ENCODE measurements at regions not wholly inside any gene's neighbourhood (a gene's known extent, or its start where the extent isn't known, plus 50 kb on each side); places are given as distances from the start of the nearest gene placed in this dataset.

DNA sequence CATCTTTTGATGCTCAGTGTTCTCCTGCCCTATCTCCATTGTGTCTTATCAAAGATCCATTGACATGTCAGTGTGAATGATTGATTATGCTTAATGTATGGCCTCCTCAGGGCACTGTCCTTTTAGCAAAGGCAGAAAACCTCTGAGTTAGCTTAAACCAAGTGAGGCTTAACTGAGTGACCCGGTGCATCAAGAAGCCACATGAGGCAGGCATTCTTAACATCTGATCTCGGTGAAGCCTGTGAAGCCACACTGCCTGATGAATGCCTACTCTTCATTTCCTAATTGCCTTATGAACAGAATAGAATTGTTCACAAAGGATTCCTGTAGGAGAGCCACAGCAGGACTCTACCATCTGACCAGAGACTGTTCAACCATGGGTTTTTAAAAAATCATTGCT is 168.1 kb upstream of the SOX21 start:
- ChIA-PET POLR2A (no interaction called here), CTCF (no interaction called here)
- Histone ChIP-seq H3K27ac (ENCODE audit: insufficient read depth in 1 of 2, low read depth in 1 of 2, low read length in 2 of 2, poor library complexity in 1 of 2, severe bottlenecking in 2 of 2) (no peak overlapping the region), H3K4me1 (ENCODE audit: control extremely low read depth in 1 of 4, control insufficient read depth in 4 of 4, insufficient read depth in 4 of 4, low read length in 3 of 4) (no peaks in the 10 kb centered on the region), H3K27me3 (replicated peaks in 2 of 5; ENCODE audit: control insufficient read depth in 4 of 5, insufficient read depth in 5 of 5, low read length in 4 of 5) (no peaks in the 10 kb centered on the region), H3K4me3 (ENCODE audit: control insufficient read depth in 1 of 7, extremely low read depth in 1 of 7, insufficient read depth in 4 of 7, low read depth in 2 of 7, low read length in 6 of 7) (no peak overlapping the region), H3K9me3 (ENCODE audit: control extremely low read depth in 1 of 5, control insufficient read depth in 4 of 5, insufficient read depth in 2 of 5, low read depth in 1 of 5, low read length in 4 of 5) (no peaks in the 10 kb centered on the region), H3K36me3 (ENCODE audit: control insufficient read depth in 4 of 4, insufficient read depth in 4 of 4, low read length in 3 of 4) (no peaks in the 10 kb centered on the region)
- WGBS (ENCODE audit: insufficient coverage) = 100% methylated on average over 2 of the region's 2 CpGs
- no peak for DNase-seq

DNA sequence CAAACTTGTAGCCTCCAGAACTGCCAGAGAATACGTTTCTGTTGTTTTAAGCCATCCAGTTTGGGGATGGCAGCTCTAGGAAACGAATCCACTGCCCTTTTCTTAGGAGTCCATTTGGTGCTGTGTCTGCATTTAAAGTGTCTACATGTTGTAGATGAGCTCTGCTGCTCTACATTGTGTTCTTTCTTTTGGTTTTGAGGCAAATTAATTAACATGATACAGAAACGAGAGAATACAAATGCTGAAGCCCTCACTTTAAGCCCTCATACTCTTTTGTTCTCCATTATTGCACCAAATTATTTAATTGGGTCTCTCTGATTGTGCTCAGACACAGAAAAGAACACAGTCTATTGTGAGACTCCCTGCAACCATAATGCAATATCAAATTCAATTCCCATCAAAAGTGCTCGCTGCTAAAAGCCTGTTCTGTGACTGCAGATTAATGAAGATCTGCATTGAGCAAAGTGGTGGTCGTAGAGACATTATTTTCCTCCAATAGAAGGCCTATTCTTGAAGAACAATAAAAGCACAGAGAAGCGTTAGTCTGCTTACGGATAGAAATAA is 166.3 kb upstream of the SOX21 start:
- no peaks in the 10 kb centered on the region for H3K27me3 ChIP-seq (replicated peaks in 2 of 5; ENCODE audit: control insufficient read depth in 4 of 5, insufficient read depth in 5 of 5, low read length in 4 of 5)
- WGBS (ENCODE audit: insufficient coverage) = 100% methylated on average over 5 of the region's 7 CpGs
- H3K9me3 ChIP-seq (ENCODE audit: control extremely low read depth in 1 of 5, control insufficient read depth in 4 of 5, insufficient read depth in 2 of 5, low read depth in 1 of 5, low read length in 4 of 5) = no peaks in the 10 kb centered on the region
- H3K36me3 ChIP-seq (ENCODE audit: control insufficient read depth in 4 of 4, insufficient read depth in 4 of 4, low read length in 3 of 4) = no peaks in the 10 kb centered on the region
- ChIA-PET POLR2A (no interaction called here), CTCF (no interaction called here)
- H3K4me3 ChIP-seq (ENCODE audit: control insufficient read depth in 1 of 7, extremely low read depth in 1 of 7, insufficient read depth in 4 of 7, low read depth in 2 of 7, low read length in 6 of 7) = no peak overlapping the region
- no peak for DNase-seq
- H3K4me1 ChIP-seq (ENCODE audit: control extremely low read depth in 1 of 4, control insufficient read depth in 4 of 4, insufficient read depth in 4 of 4, low read length in 3 of 4) = no peaks in the 10 kb centered on the region
- no peak overlapping the region for H3K27ac ChIP-seq (ENCODE audit: insufficient read depth in 1 of 2, low read depth in 1 of 2, low read length in 2 of 2, poor library complexity in 1 of 2, severe bottlenecking in 2 of 2)

DNA sequence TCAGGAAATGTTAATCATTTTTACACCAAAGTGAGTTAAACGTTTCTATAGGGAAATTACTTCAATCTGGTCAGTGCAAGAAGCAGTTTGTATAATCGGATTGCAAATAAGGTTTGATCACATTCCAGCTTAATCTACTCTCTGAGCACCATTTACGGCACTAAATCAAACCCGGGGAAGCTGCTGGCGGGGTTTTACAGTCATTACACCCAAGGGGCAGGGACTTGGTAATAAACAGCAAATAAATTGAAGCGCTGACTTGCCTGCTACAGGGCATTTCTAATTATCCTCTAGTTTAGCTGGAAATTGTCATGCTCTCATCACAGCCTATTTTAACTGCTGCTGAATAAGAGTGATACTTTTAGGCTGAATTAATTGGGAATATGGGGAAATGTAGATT is 152.1 kb upstream of the SOX21 start:
- CTCF ChIA-PET = no interaction called here

DNA sequence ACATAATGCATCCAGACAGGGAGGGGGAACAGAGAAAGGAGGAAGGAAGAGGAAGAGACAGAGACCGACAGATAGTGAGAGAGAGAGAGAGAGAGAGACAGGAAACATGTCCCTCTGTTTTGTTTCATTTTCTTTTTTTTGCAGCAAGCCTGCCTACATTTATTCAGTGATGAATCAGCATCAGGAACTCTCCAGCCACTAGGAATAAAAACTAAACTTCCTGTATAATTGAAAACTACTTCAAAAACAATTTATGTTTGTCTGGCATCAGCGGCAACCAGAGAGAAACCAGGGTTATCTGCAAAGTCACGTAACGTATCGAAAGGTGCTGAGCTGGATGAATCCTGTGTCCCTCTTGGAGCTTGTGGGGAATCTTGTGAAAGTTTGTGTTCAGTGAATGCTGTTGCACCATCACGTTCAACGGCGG is 148.6 kb upstream of the SOX21 start:
- peak; percentile 35 to 69 (median 63) for DNase-seq
- ChIA-PET POLR2A (no interaction called here), CTCF (no interaction called here)
- peak overlapping the region in 6 of 7 experiments; percentile 40 to 80 (median 62) for H3K4me3 ChIP-seq (ENCODE audit: control insufficient read depth in 1 of 7, extremely low read depth in 1 of 7, insufficient read depth in 4 of 7, low read depth in 2 of 7, low read length in 6 of 7)
- peak overlapping the region; percentile 1 to 63 for H3K27ac ChIP-seq (ENCODE audit: insufficient read depth in 1 of 2, low read depth in 1 of 2, low read length in 2 of 2, poor library complexity in 1 of 2, severe bottlenecking in 2 of 2)
- 3% methylated on average over 4 of the region's 8 CpGs for WGBS (ENCODE audit: insufficient coverage)
- no peaks in the 10 kb centered on the region for H3K36me3 ChIP-seq (ENCODE audit: control insufficient read depth in 4 of 4, insufficient read depth in 4 of 4, low read length in 3 of 4)
- H3K4me1 ChIP-seq (ENCODE audit: control extremely low read depth in 1 of 4, control insufficient read depth in 4 of 4, insufficient read depth in 4 of 4, low read length in 3 of 4) = peaks cover 14 to 26% (median 17%) of the 10 kb centered on the region in 4 experiments
- peaks cover 0 to 2% (median 0%) of the 10 kb centered on the region in 5 experiments for H3K27me3 ChIP-seq (replicated peaks in 2 of 5; ENCODE audit: control insufficient read depth in 4 of 5, insufficient read depth in 5 of 5, low read length in 4 of 5)
- H3K9me3 ChIP-seq (ENCODE audit: control extremely low read depth in 1 of 5, control insufficient read depth in 4 of 5, insufficient read depth in 2 of 5, low read depth in 1 of 5, low read length in 4 of 5) = no peaks in the 10 kb centered on the region

More for the DNA sequence above, 152.1 kb upstream of the SOX21 start:
- no peaks in the 10 kb centered on the region for H3K36me3 ChIP-seq (ENCODE audit: control insufficient read depth in 4 of 4, insufficient read depth in 4 of 4, low read length in 3 of 4)
- POLR2A ChIA-PET = no interaction called here
- 84% methylated on average over 4 of the region's 6 CpGs for WGBS (ENCODE audit: insufficient coverage)
- peaks cover 11 to 17% (median 13%) of the 10 kb centered on the region in 4 experiments for H3K4me1 ChIP-seq (ENCODE audit: control extremely low read depth in 1 of 4, control insufficient read depth in 4 of 4, insufficient read depth in 4 of 4, low read length in 3 of 4)
- peaks cover 0 to 2% (median 0%) of the 10 kb centered on the region in 5 experiments for H3K27me3 ChIP-seq (replicated peaks in 2 of 5; ENCODE audit: control insufficient read depth in 4 of 5, insufficient read depth in 5 of 5, low read length in 4 of 5)
- DNase-seq = no peak
- no peak overlapping the region for H3K4me3 ChIP-seq (ENCODE audit: control insufficient read depth in 1 of 7, extremely low read depth in 1 of 7, insufficient read depth in 4 of 7, low read depth in 2 of 7, low read length in 6 of 7)
- no peaks in the 10 kb centered on the region for H3K9me3 ChIP-seq (ENCODE audit: control extremely low read depth in 1 of 5, control insufficient read depth in 4 of 5, insufficient read depth in 2 of 5, low read depth in 1 of 5, low read length in 4 of 5)
- H3K27ac ChIP-seq (ENCODE audit: insufficient read depth in 1 of 2, low read depth in 1 of 2, low read length in 2 of 2, poor library complexity in 1 of 2, severe bottlenecking in 2 of 2) = no peak overlapping the region

DNA sequence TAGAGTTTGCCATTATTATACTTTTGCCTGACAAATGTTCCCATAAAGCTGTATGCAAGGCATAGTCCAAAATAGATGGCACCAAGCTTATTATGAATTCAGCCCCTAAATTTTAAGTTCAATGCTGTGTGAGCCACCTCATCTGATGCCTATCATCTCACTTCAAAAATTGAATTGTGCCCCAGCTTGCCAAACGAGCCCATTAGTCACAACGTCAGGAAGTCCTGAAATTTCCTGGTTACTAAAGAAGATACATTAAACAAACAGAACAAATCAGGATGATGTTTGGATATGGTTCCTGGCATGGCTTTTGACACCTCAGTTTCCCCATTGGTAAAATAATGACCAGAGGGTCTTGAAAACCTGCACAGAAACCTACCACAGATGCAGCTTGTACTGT is 147.5 kb upstream of the SOX21 start:
- H3K27ac ChIP-seq (ENCODE audit: insufficient read depth in 1 of 2, low read depth in 1 of 2, low read length in 2 of 2, poor library complexity in 1 of 2, severe bottlenecking in 2 of 2) = no peak overlapping the region
- peaks cover 14 to 26% (median 17%) of the 10 kb centered on the region in 4 experiments for H3K4me1 ChIP-seq (ENCODE audit: control extremely low read depth in 1 of 4, control insufficient read depth in 4 of 4, insufficient read depth in 4 of 4, low read length in 3 of 4)
- no peaks in the 10 kb centered on the region for H3K9me3 ChIP-seq (ENCODE audit: control extremely low read depth in 1 of 5, control insufficient read depth in 4 of 5, insufficient read depth in 2 of 5, low read depth in 1 of 5, low read length in 4 of 5)
- CTCF ChIA-PET = no interaction called here
- H3K27me3 ChIP-seq (replicated peaks in 2 of 5; ENCODE audit: control insufficient read depth in 4 of 5, insufficient read depth in 5 of 5, low read length in 4 of 5) = peaks cover 0 to under 1% (median 0%) of the 10 kb centered on the region in 5 experiments
- peak overlapping the region in 1 of 7 experiments; percentile 4 for H3K4me3 ChIP-seq (ENCODE audit: control insufficient read depth in 1 of 7, extremely low read depth in 1 of 7, insufficient read depth in 4 of 7, low read depth in 2 of 7, low read length in 6 of 7)
- DNase-seq = no peak
- POLR2A ChIA-PET = no interaction called here
- no peaks in the 10 kb centered on the region for H3K36me3 ChIP-seq (ENCODE audit: control insufficient read depth in 4 of 4, insufficient read depth in 4 of 4, low read length in 3 of 4)
- WGBS (ENCODE audit: insufficient coverage) = no CpG with 5 or more reads among the region's 2 CpGs

DNA sequence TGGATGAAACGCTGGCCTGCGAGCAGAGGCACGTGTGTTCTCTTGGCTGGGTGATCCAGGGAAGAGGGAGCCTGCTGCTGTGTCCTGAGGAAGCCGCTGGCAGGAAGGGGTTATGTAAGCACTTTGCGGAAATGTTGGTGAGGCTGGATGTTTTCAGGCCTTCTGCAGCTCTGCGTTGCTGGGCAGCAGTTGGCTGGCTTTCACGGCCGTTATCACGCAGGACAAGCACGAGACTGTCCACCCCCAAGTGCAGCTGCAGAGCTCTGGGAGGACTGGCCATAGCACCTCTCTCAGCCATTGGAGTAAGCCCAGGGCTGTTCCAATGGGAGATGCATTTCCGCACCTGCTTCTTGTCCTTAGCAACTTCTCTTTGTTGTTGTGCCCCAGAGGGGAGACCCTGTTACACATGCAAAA is 146.9 kb upstream of the SOX21 start:
- no peaks in the 10 kb centered on the region for H3K9me3 ChIP-seq (ENCODE audit: control extremely low read depth in 1 of 5, control insufficient read depth in 4 of 5, insufficient read depth in 2 of 5, low read depth in 1 of 5, low read length in 4 of 5)
- peaks cover 14 to 26% (median 17%) of the 10 kb centered on the region in 4 experiments for H3K4me1 ChIP-seq (ENCODE audit: control extremely low read depth in 1 of 4, control insufficient read depth in 4 of 4, insufficient read depth in 4 of 4, low read length in 3 of 4)
- H3K36me3 ChIP-seq (ENCODE audit: control insufficient read depth in 4 of 4, insufficient read depth in 4 of 4, low read length in 3 of 4) = no peaks in the 10 kb centered on the region
- ChIA-PET CTCF (no interaction called here), POLR2A (no interaction called here)
- WGBS (ENCODE audit: insufficient coverage) = 24% methylated on average over 9 of the region's 11 CpGs
- peak overlapping the region in 1 of 7 experiments; percentile 18 for H3K4me3 ChIP-seq (ENCODE audit: control insufficient read depth in 1 of 7, extremely low read depth in 1 of 7, insufficient read depth in 4 of 7, low read depth in 2 of 7, low read length in 6 of 7)
- H3K27me3 ChIP-seq (replicated peaks in 2 of 5; ENCODE audit: control insufficient read depth in 4 of 5, insufficient read depth in 5 of 5, low read length in 4 of 5) = no peaks in the 10 kb centered on the region
- H3K27ac ChIP-seq (ENCODE audit: insufficient read depth in 1 of 2, low read depth in 1 of 2, low read length in 2 of 2, poor library complexity in 1 of 2, severe bottlenecking in 2 of 2) = no peak overlapping the region
- DNase-seq = peak; percentile 16 to 62 (median 52)

DNA sequence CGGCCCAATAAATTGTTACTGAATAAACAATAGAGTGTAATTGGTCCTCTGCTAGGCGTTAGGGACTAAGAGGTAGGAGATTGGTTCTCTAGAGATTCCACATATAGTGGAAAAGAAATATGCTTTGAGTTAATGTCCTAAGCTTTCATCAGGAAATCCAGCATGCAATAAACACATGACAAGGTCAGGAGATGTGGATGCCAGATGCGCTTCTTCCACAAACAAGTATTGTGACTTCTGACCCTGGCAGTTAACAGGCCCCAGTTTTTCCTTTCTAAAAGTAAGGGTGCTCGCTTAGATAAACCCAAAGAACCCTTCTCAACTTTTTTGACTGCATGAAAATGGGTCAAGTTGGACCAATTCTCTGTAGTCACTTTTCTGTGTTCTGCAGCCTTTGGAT is 146.5 kb upstream of the SOX21 start:
- no peak for DNase-seq
- Histone ChIP-seq H3K9me3 (ENCODE audit: control extremely low read depth in 1 of 5, control insufficient read depth in 4 of 5, insufficient read depth in 2 of 5, low read depth in 1 of 5, low read length in 4 of 5) (no peaks in the 10 kb centered on the region), H3K27me3 (replicated peaks in 2 of 5; ENCODE audit: control insufficient read depth in 4 of 5, insufficient read depth in 5 of 5, low read length in 4 of 5) (no peaks in the 10 kb centered on the region), H3K27ac (ENCODE audit: insufficient read depth in 1 of 2, low read depth in 1 of 2, low read length in 2 of 2, poor library complexity in 1 of 2, severe bottlenecking in 2 of 2) (no peak overlapping the region), H3K4me3 (ENCODE audit: control insufficient read depth in 1 of 7, extremely low read depth in 1 of 7, insufficient read depth in 4 of 7, low read depth in 2 of 7, low read length in 6 of 7) (peak overlapping the region in 1 of 7 experiments; percentile 18), H3K36me3 (ENCODE audit: control insufficient read depth in 4 of 4, insufficient read depth in 4 of 4, low read length in 3 of 4) (no peaks in the 10 kb centered on the region), H3K4me1 (ENCODE audit: control extremely low read depth in 1 of 4, control insufficient read depth in 4 of 4, insufficient read depth in 4 of 4, low read length in 3 of 4) (peaks cover 14 to 26% (median 17%) of the 10 kb centered on the region in 4 experiments)
- ChIA-PET POLR2A (no interaction called here), CTCF (no interaction called here)
- 88% methylated on average over 4 of the region's 4 CpGs for WGBS (ENCODE audit: insufficient coverage)
